Lower leg skin (tissue), 3 donors: ENCODE measurements at regions not wholly inside any gene's neighbourhood (a gene's known extent, or its start where the extent isn't known, plus 50 kb on each side); places are given as distances from the start of the nearest gene placed in this dataset.

Source experiments
- CTCF ChIP-seq, 3 donors: fragments of 450-650 bp; IDR thresholded peaks; one replicate each; pipeline ENCODE4 v1.5.1; 2016; ENCODE audit warnings: antibody characterized with exemption in 3 of 3, mild to moderate bottlenecking in 3 of 3, moderate library complexity in 2 of 3
- POLR2A ChIP-seq, 2 donors: fragments of 450-650 bp; IDR thresholded peaks; one replicate each; pipeline ENCODE4 v1.6.1; 2016 to 2017; ENCODE audit warnings: antibody characterized with exemption in 2 of 2, mild to moderate bottlenecking in 1 of 2, moderate library complexity in 1 of 2

DNA sequence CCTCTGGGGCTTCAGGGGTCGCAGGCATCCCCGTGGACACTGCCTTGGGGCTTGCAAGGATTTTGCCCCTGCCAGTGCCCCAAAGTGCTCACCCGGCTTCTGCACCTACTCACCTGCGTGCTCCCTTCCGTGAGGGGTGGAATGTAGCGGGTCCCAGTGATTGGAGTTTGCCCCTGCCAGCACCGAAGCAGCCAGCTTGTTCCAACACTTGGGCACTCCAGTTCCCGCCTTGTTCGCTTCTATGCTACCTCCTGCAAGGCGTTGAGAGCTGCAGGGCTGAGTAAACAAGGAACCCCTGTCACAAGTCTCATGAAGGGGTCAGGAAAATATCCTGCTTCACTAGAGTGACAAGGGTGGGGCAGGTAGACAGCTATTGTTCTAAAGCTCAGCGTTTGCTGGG, 631.5 kb downstream of the EPHA4 start:
- TF ChIP-seq CTCF (IDR thresholded peaks at IDR 0.05) (no peak), POLR2A (IDR thresholded peaks at IDR 0.05) (no peak)
